ENCODE measurements at regions not wholly inside any gene's neighbourhood (a gene's known extent, or its start where the extent isn't known, plus 50 kb on each side); places are given as distances from the start of the nearest gene placed in this dataset.

DNA sequence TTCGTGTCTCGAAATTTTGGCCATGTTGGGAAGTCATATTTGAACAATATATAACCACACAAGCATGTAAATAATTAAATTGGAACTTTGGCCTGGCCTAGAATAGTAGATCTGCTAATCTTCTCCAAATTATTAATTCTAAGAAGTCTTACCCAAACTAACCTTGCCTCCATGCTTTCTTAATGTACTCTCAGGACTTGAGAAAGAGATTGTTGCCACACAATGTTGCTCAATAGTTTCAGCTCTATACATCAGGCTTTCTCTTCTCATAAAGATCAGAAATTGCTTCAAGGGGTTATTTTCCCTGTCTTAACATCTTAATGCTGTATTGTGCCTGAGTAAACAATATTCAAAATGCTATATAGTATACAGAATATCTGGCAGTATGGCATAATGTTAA is 202.7 kb upstream of the LRIG1 start:
- H3K4me3 ChIP-seq (ENCODE audit: low read depth, low read length) = no peak overlapping the region
- DNase-seq (ENCODE audit: low read depth) = no peak
- TF ChIP-seq, protein P1, sequence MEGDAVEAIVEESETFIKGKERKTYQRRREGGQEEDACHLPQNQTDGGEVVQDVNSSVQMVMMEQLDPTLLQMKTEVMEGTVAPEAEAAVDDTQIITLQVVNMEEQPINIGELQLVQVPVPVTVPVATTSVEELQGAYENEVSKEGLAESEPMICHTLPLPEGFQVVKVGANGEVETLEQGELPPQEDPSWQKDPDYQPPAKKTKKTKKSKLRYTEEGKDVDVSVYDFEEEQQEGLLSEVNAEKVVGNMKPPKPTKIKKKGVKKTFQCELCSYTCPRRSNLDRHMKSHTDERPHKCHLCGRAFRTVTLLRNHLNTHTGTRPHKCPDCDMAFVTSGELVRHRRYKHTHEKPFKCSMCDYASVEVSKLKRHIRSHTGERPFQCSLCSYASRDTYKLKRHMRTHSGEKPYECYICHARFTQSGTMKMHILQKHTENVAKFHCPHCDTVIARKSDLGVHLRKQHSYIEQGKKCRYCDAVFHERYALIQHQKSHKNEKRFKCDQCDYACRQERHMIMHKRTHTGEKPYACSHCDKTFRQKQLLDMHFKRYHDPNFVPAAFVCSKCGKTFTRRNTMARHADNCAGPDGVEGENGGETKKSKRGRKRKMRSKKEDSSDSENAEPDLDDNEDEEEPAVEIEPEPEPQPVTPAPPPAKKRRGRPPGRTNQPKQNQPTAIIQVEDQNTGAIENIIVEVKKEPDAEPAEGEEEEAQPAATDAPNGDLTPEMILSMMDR (IDR thresholded peaks at IDR 0.05; ENCODE audit: control insufficient read depth, extremely low read depth, insufficient read depth) = no peak

DNA sequence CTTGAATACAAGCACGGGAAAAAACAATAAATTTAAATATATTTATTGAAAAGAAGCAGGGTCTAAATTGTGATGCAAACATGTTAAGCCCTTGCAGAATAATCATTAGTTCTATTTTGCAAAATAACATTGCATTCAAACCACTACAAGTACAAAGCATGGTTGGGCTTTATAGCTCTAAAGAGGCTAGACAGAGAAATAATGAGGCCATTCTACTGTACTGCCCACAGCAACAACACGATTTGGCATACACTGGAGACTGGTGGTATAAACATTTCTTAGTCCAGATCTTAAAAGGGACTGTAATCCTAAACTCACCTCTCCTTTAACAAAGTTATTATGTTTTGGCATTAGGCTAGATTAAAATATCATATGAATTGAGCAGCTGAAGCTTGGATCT is 204.3 kb upstream of the LRIG1 start:
- H3K4me3 ChIP-seq (ENCODE audit: low read depth, low read length) = no peak overlapping the region
- TF ChIP-seq, protein P1 (IDR thresholded peaks at IDR 0.05; ENCODE audit: control insufficient read depth, extremely low read depth, insufficient read depth) = no peak
- no peak for DNase-seq (ENCODE audit: low read depth)

DNA sequence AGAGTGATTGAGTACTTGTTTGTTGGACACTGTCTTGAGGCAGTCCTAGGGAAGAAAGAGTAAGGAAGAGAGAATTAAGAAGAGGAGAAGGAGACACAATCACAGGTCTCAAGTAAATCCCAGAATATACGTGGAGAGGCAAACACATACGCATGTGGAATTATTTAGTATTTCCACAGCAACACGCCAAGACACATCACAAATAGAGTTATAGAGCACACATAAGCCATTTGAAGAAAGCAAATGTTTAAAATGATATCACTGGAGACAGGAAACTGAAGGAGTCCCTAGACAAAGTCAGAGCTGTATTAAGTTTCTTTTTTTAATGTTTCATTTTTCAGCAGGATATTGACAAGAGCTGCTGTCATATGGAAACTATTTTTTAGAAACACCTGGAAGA is 206.1 kb upstream of the LRIG1 start:
- TF ChIP-seq, protein P1 (IDR thresholded peaks at IDR 0.05; ENCODE audit: control insufficient read depth, extremely low read depth, insufficient read depth) = no peak
- no peak for DNase-seq (ENCODE audit: low read depth)
- no peak overlapping the region for H3K4me3 ChIP-seq (ENCODE audit: low read depth, low read length)

GRCh38 chr3:66709532-66709931 is 208.7 kb upstream of the LRIG1 start:
- TF ChIP-seq, protein P1 (IDR thresholded peaks at IDR 0.05; ENCODE audit: control insufficient read depth, extremely low read depth, insufficient read depth) = no peak
- no peak for DNase-seq (ENCODE audit: low read depth)
- H3K4me3 ChIP-seq (ENCODE audit: low read depth, low read length) = no peak overlapping the region

DNA sequence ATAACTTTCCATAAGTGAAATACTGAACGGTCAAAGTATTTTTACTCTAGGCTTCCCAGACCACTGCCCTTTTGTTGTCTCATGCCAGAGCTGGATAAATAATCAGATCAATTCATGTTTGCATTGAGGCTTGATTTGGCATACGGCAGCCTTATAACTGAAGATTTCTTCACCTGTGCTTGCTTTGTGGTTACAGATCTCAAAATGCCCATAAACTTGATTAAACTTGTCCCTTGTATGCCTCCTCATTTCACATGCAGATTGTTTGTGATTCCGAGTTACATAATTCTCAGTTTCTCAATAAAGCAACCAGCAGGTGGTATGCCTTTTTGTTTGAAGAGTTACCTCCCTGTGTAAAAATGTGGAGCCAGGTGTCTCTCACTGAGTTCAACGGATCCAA is 211.4 kb upstream of the LRIG1 start:
- TF ChIP-seq, protein P1 (IDR thresholded peaks at IDR 0.05; ENCODE audit: control insufficient read depth, extremely low read depth, insufficient read depth) = no peak
- peak; percentile 85 for DNase-seq (ENCODE audit: low read depth)
- H3K4me3 ChIP-seq (ENCODE audit: low read depth, low read length) = no peak overlapping the region

DNA sequence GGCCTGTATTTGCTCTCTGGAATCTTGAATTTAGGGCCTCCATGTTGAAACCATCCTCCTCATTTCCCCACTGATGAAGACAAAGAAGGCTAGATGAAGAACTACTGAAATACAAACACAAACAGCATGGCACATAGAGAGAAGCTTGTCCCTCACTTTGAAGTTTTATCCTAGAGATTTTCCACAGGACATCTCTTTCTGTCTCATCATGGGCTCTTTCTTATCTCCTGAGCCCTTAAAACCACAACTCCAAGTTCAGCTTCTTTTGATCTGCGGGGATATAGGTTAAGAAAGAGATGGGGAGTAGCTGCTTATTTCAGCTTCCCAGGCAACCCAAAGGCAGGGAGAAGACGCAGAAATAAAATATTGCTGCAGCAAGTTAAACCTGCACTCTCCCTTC is 213.1 kb upstream of the LRIG1 start:
- TF ChIP-seq, protein P1 (IDR thresholded peaks at IDR 0.05; ENCODE audit: control insufficient read depth, extremely low read depth, insufficient read depth) = no peak

GRCh38 chr3:66715806-66716205 is 215.0 kb upstream of the LRIG1 start:
- H3K4me3 ChIP-seq (ENCODE audit: low read depth, low read length) = no peak overlapping the region
- TF ChIP-seq, protein P1 (IDR thresholded peaks at IDR 0.05; ENCODE audit: control insufficient read depth, extremely low read depth, insufficient read depth) = no peak
- DNase-seq (ENCODE audit: low read depth) = no peak

More for the DNA sequence above, 213.1 kb upstream of the LRIG1 start:
- H3K4me3 ChIP-seq (ENCODE audit: low read depth, low read length) = no peak overlapping the region
- no peak for DNase-seq (ENCODE audit: low read depth)

Measured in LNCaP clone FGC (cell line).